Peyer's patch (tissue), 4 donors: ENCODE measurements at regions not wholly inside any gene's neighbourhood (a gene's known extent, or its start where the extent isn't known, plus 50 kb on each side); places are given as distances from the start of the nearest gene placed in this dataset.

ENCODE experiments used
- DNase-seq, 3 donors: peaks; one replicate each; pipeline ENCODE4 v3.0.0-alpha.2; 2017 to 2019
- H3K27ac ChIP-seq, 4 donors: fragments of 200-600 bp; sonication (generic); one replicate each; pipeline ENCODE4 v1.5.1; 2016 to 2019
- H3K27me3 ChIP-seq, 2 donors: fragments of 200-600 bp; sonication (generic); one replicate each; pipeline ENCODE4 v1.5.1; 2019
- H3K36me3 ChIP-seq, 3 donors: fragments of 200-600 bp; sonication (generic); one replicate each; pipeline ENCODE4 v1.5.1; 2016 to 2019
- H3K4me1 ChIP-seq, 4 donors: fragments of 200-600 bp; sonication (generic); one replicate each; pipeline ENCODE4 v1.5.1; 2016 to 2019
- H3K4me3 ChIP-seq, 4 donors: fragments of 200-600 bp; sonication (generic); 1 replicate in 3 of 4; 2 replicates in 1 of 4; pipeline ENCODE4 v1.5.1; 2016 to 2019; ENCODE audit warnings: mild to moderate bottlenecking in 1 of 4
- H3K9me3 ChIP-seq, 4 donors: fragments of 200-600 bp; sonication (generic); one replicate each; pipeline ENCODE4 v1.5.1; 2016 to 2019; ENCODE audit warnings: mild to moderate bottlenecking in 1 of 4
- CTCF ChIP-seq, 6 experiments: fragments of 450-650 bp in 4 of 6; fragments of 200-600 bp in 2 of 6; sonication (generic) in 1 of 6; IDR thresholded peaks; one replicate each; pipeline ENCODE4 v1.5.1; 2017 to 2019; ENCODE audit warnings: antibody characterized with exemption in 6 of 6, mild to moderate bottlenecking in 3 of 6, moderate library complexity in 1 of 6
- POLR2A ChIP-seq, 2 donors: fragments of 450-650 bp; IDR thresholded peaks; one replicate each; pipeline ENCODE4 v1.5.1; 2017; ENCODE audit warnings: antibody characterized with exemption in 2 of 2, mild to moderate bottlenecking in 2 of 2, moderate library complexity in 2 of 2

- no peak overlapping the region for H3K4me3 ChIP-seq
- no peak for DNase-seq
- TF ChIP-seq CTCF (IDR thresholded peaks at IDR 0.05): no peak
- no peak for TF ChIP-seq POLR2A (IDR thresholded peaks at IDR 0.05)
- H3K36me3 ChIP-seq: peaks cover 0 to 5% (median 0%) of the 10 kb centered on the region in 3 donors
- H3K27me3 ChIP-seq: no peaks in the 10 kb centered on the region
- H3K4me1 ChIP-seq: peaks cover 0 to 3% (median 0%) of the 10 kb centered on the region in 4 donors
- no peak overlapping the region for H3K27ac ChIP-seq
- no peaks in the 10 kb centered on the region for H3K9me3 ChIP-seq
Measured at GRCh38 chr15:62785881-62786828, 256.4 kb upstream of the TPM1 start.

- TF ChIP-seq CTCF (IDR thresholded peaks at IDR 0.05): no peak
- no peak for TF ChIP-seq POLR2A (IDR thresholded peaks at IDR 0.05)
- no peak overlapping the region for H3K27ac ChIP-seq
- H3K4me1 ChIP-seq: peaks cover 0 to under 1% (median 0%) of the 10 kb centered on the region in 4 donors
- no peaks in the 10 kb centered on the region for H3K9me3 ChIP-seq
- peaks cover 0 to 5% (median 0%) of the 10 kb centered on the region in 3 donors for H3K36me3 ChIP-seq
- DNase-seq: no peak
- H3K4me3 ChIP-seq: no peak overlapping the region
- no peaks in the 10 kb centered on the region for H3K27me3 ChIP-seq
Measured at GRCh38 chr15:62787401-62787800, 255.1 kb upstream of the TPM1 start.

GRCh38 chr15:62788224-62788623 is 254.3 kb upstream of the TPM1 start:
- TF ChIP-seq CTCF (IDR thresholded peaks at IDR 0.05): no peak
- TF ChIP-seq POLR2A (IDR thresholded peaks at IDR 0.05): no peak
- Histone ChIP-seq H3K9me3 (no peaks in the 10 kb centered on the region), H3K27me3 (no peaks in the 10 kb centered on the region), H3K27ac (no peak overlapping the region), H3K36me3 (peaks cover 0 to 5% (median 0%) of the 10 kb centered on the region in 3 donors), H3K4me3 (no peak overlapping the region), H3K4me1 (no peaks in the 10 kb centered on the region)
- no peak for DNase-seq

GRCh38 chr15:62790546-62790945 is 252.0 kb upstream of the TPM1 start:
- DNase-seq: no peak
- H3K4me1 ChIP-seq: no peaks in the 10 kb centered on the region
- no peaks in the 10 kb centered on the region for H3K27me3 ChIP-seq
- TF ChIP-seq CTCF (IDR thresholded peaks at IDR 0.05): no peak
- TF ChIP-seq POLR2A (IDR thresholded peaks at IDR 0.05): no peak
- H3K36me3 ChIP-seq: no peaks in the 10 kb centered on the region
- H3K27ac ChIP-seq: no peak overlapping the region
- no peaks in the 10 kb centered on the region for H3K9me3 ChIP-seq
- H3K4me3 ChIP-seq: no peak overlapping the region

GRCh38 chr15:62791694-62792093 is 250.9 kb upstream of the TPM1 start:
- no peak overlapping the region for H3K27ac ChIP-seq
- H3K9me3 ChIP-seq: no peaks in the 10 kb centered on the region
- no peak for DNase-seq
- H3K27me3 ChIP-seq: no peaks in the 10 kb centered on the region
- no peak overlapping the region for H3K4me3 ChIP-seq
- H3K36me3 ChIP-seq: peaks cover 0 to 6% (median 0%) of the 10 kb centered on the region in 3 donors
- TF ChIP-seq POLR2A (IDR thresholded peaks at IDR 0.05): no peak
- no peak for TF ChIP-seq CTCF (IDR thresholded peaks at IDR 0.05)
- no peaks in the 10 kb centered on the region for H3K4me1 ChIP-seq
